H9 (cell line): ENCODE measurements at regions not wholly inside any gene's neighbourhood (a gene's known extent, or its start where the extent isn't known, plus 50 kb on each side); places are given as distances from the start of the nearest gene placed in this dataset.

Experiments used
- DNase-seq: peaks from one replicate; pipeline ENCODE4 v3.0.0-alpha.2; 2017
- H2AFZ ChIP-seq: one replicate; pipeline ENCODE4 v1.6.1; 2013; ENCODE audit warnings: mild to moderate bottlenecking, low read length, control low read depth, moderate library complexity
- H2AK5ac ChIP-seq: 2 replicates; pipeline ENCODE4 v1.6.1; 2013; ENCODE audit warnings: low read length, control low read depth, mixed read lengths; ENCODE audit not compliant: insufficient read length
- H2BK120ac ChIP-seq: one replicate; pipeline ENCODE4 v1.6.1; 2013; ENCODE audit warnings: low read depth, mild to moderate bottlenecking, low read length, control low read depth, inconsistent platforms; ENCODE audit not compliant: poor library complexity, severe bottlenecking
- H2BK12ac ChIP-seq: 2 replicates; pipeline ENCODE4 v1.6.1; 2013; ENCODE audit warnings: low read length, control low read depth, mixed read lengths, low read depth; ENCODE audit not compliant: insufficient read length
- H2BK15ac ChIP-seq: 2 replicates; pipeline ENCODE4 v1.6.1; 2013; ENCODE audit warnings: low read depth, low read length, control low read depth
- H2BK20ac ChIP-seq: one replicate; pipeline ENCODE4 v1.6.1; 2013; ENCODE audit warnings: low read depth, mild to moderate bottlenecking, low read length, control low read depth, inconsistent platforms; ENCODE audit not compliant: poor library complexity, severe bottlenecking
- H2BK5ac ChIP-seq: 2 replicates; pipeline ENCODE4 v1.6.1; 2013; ENCODE audit warnings: low read length, control low read depth, mixed read lengths; ENCODE audit not compliant: insufficient read length
- H3K14ac ChIP-seq: 2 replicates; pipeline ENCODE4 v1.6.1; 2013; ENCODE audit warnings: low read length, control low read depth; ENCODE audit not compliant: insufficient read depth
- H3K18ac ChIP-seq: 2 replicates; pipeline ENCODE4 v1.6.1; 2013; ENCODE audit warnings: low read depth, mild to moderate bottlenecking, mixed read lengths, low read length, control low read depth; ENCODE audit not compliant: insufficient read length
- H3K23ac ChIP-seq: 2 replicates; pipeline ENCODE4 v1.6.1; 2013; ENCODE audit warnings: low read length, control low read depth, mixed read lengths, low read depth; ENCODE audit not compliant: insufficient read length
- H3K23me2 ChIP-seq: 2 replicates; pipeline ENCODE4 v1.6.1; 2013; ENCODE audit warnings: low read depth, mild to moderate bottlenecking, mixed read lengths, low read length, control low read depth; ENCODE audit not compliant: insufficient read length, poor library complexity, severe bottlenecking
- H3K27ac ChIP-seq: 2 replicates; pipeline ENCODE4 v1.5.1; 2013; ENCODE audit warnings: low read length, control low read depth, mixed read lengths, low read depth; ENCODE audit not compliant: insufficient read length
- H3K27me3 ChIP-seq: 2 replicates; pipeline ENCODE4 v1.6.1; 2013; ENCODE audit warnings: low read length, control low read depth, inconsistent platforms; ENCODE audit not compliant: insufficient read depth
- H3K4ac ChIP-seq: 2 replicates; pipeline ENCODE4 v1.6.1; 2013; ENCODE audit warnings: low read depth, mild to moderate bottlenecking, control low read depth, inconsistent platforms, low read length, moderate library complexity
- H3K4me1 ChIP-seq: 2 replicates; pipeline ENCODE4 v1.6.1; 2013; ENCODE audit warnings: low read length, control low read depth, inconsistent platforms; ENCODE audit not compliant: insufficient read depth
- H3K4me2 ChIP-seq: 2 replicates; pipeline ENCODE4 v1.6.1; 2013; ENCODE audit warnings: low read length, control low read depth, mixed read lengths; ENCODE audit not compliant: insufficient read length, insufficient read depth
- H3K56ac ChIP-seq: 2 replicates; pipeline ENCODE4 v1.6.1; 2013; ENCODE audit warnings: low read depth, mild to moderate bottlenecking, mixed read lengths, low read length, control low read depth; ENCODE audit not compliant: insufficient read length
- H3K79me1 ChIP-seq: 2 replicates; pipeline ENCODE4 v1.6.1; 2013; ENCODE audit warnings: low read depth, mild to moderate bottlenecking, moderate library complexity, low read length, control low read depth, inconsistent platforms; ENCODE audit not compliant: insufficient read depth, poor library complexity, severe bottlenecking
- H3K79me2 ChIP-seq: 2 replicates; pipeline ENCODE4 v1.6.1; 2013; ENCODE audit warnings: low read length, control low read depth, inconsistent platforms; ENCODE audit not compliant: insufficient read depth
- H3K9ac ChIP-seq: 2 replicates; pipeline ENCODE4 v1.6.1; 2013; ENCODE audit warnings: low read length, control low read depth, mixed read lengths; ENCODE audit not compliant: insufficient read length; ENCODE audit errors: extremely low read depth
- H3K9me3 ChIP-seq: one replicate; pipeline ENCODE4 v1.6.1; 2013; ENCODE audit warnings: low read depth, low read length, inconsistent platforms; ENCODE audit not compliant: control insufficient read depth
- H3T11ph ChIP-seq: one replicate; pipeline ENCODE4 v1.6.1; 2013; ENCODE audit warnings: mild to moderate bottlenecking, low read length, control low read depth, inconsistent platforms
- H4K20me1 ChIP-seq: one replicate; pipeline ENCODE4 v1.6.1; 2013; ENCODE audit not compliant: control insufficient read depth, insufficient read length, insufficient read depth
- H4K5ac ChIP-seq: 2 replicates; pipeline ENCODE4 v1.6.1; 2013; ENCODE audit warnings: low read depth, mild to moderate bottlenecking, mixed read lengths, low read length, control low read depth; ENCODE audit not compliant: insufficient read length
- H4K8ac ChIP-seq: replicated peaks from 2 replicates; pipeline ENCODE4 v1.6.1; 2013; ENCODE audit warnings: low read length, control low read depth, mixed read lengths, low read depth; ENCODE audit not compliant: insufficient read length
- H4K91ac ChIP-seq: 2 replicates; pipeline ENCODE4 v1.6.1; 2013; ENCODE audit warnings: low read depth, mild to moderate bottlenecking, moderate library complexity, mixed read lengths, low read length, control low read depth; ENCODE audit not compliant: insufficient read length
- H3K27ac Mint-ChIP-seq, 3 experiments: 2 replicates in 2 of 3; 3 replicates in 1 of 3; pipeline ENCODE4 v1.8.0; 2020 to 2021; ENCODE audit warnings: mixed read lengths in 3 of 3, mild to moderate bottlenecking in 1 of 3, moderate library complexity in 1 of 3
- H3K27me3 Mint-ChIP-seq: 2 replicates; pipeline ENCODE4 v1.8.0; 2021; ENCODE audit warnings: low read depth, mild to moderate bottlenecking, moderate library complexity, mixed read lengths
- H3K36me3 Mint-ChIP-seq, 3 experiments: 2 replicates in 2 of 3; 3 replicates in 1 of 3; pipeline ENCODE4 v1.8.0; 2020 to 2021; ENCODE audit warnings: low read depth in 3 of 3, mixed read lengths in 3 of 3; ENCODE audit not compliant: insufficient read depth in 1 of 3
- H3K4me1 Mint-ChIP-seq, 2 experiments: 2 replicates each; pipeline ENCODE4 v1.8.0; 2020; ENCODE audit warnings: mixed read lengths in 2 of 2
- H3K4me3 Mint-ChIP-seq, 2 experiments: 2 replicates in 1 of 2; 3 replicates in 1 of 2; pipeline ENCODE4 v1.8.0; 2020 to 2021; ENCODE audit warnings: mild to moderate bottlenecking in 2 of 2, mixed read lengths in 2 of 2, moderate library complexity in 1 of 2
- H3K9me3 Mint-ChIP-seq, 2 experiments: 2 replicates in 1 of 2; 3 replicates in 1 of 2; pipeline ENCODE4 v1.8.0; 2020; ENCODE audit warnings: mild to moderate bottlenecking in 2 of 2, mixed read lengths in 2 of 2, moderate library complexity in 1 of 2
- WGBS: extraction: QIAGEN DNeasy Blood & Tissue Kit; methylation state at CpG from one replicate; pipeline ENCODE4 v1.1.7; 2013; ENCODE audit warnings: missing lambda C conversion rate, low lambda C conversion rate, mixed read lengths; ENCODE audit not compliant: insufficient read length; ENCODE audit errors: extremely low coverage; 5-methylcytosine and 5-hydroxymethylcytosine counted together
- TF ChIP-seq, protein P1 (sequence below): fragments of 200-600 bp; sonication (generic); conservative IDR thresholded peaks from 3 replicates; pipeline ENCODE4 v1.8.0; 2021; ENCODE audit warnings: antibody characterized with exemption, mild to moderate bottlenecking

DNA sequence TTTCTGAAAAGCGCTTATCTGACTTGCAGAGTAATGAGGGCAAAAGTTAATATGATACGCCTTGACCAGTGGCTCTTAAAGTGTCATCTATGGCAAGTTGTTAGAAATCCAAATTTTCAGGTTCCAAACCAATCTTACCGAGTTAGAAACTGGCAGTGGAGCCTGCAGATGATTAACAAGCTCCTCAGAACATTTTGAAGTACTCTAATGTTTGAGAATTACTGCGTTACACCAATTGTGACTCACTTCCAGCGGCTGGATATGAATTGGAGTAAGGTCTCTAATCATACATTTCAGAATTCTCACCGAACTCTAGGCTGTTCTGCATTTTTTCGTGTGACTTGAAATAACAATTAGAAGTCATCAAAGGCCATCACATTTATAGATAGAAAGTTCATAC is 73.5 kb upstream of the TMPRSS15 start:
- H2BK120ac ChIP-seq, result no peak overlapping the region
- no peak overlapping the region for H3K27ac Mint-ChIP-seq
- H3K9me3 ChIP-seq, result no peaks in the 10 kb centered on the region
- H3K18ac ChIP-seq, result no peak overlapping the region
- H2BK12ac ChIP-seq, result no peak overlapping the region
- no peak overlapping the region for H3K4ac ChIP-seq
- no CpG with 5 or more reads among the region's 7 CpGs for WGBS
- TF ChIP-seq, protein P1, sequence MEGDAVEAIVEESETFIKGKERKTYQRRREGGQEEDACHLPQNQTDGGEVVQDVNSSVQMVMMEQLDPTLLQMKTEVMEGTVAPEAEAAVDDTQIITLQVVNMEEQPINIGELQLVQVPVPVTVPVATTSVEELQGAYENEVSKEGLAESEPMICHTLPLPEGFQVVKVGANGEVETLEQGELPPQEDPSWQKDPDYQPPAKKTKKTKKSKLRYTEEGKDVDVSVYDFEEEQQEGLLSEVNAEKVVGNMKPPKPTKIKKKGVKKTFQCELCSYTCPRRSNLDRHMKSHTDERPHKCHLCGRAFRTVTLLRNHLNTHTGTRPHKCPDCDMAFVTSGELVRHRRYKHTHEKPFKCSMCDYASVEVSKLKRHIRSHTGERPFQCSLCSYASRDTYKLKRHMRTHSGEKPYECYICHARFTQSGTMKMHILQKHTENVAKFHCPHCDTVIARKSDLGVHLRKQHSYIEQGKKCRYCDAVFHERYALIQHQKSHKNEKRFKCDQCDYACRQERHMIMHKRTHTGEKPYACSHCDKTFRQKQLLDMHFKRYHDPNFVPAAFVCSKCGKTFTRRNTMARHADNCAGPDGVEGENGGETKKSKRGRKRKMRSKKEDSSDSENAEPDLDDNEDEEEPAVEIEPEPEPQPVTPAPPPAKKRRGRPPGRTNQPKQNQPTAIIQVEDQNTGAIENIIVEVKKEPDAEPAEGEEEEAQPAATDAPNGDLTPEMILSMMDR, result no peak
- H3K27ac ChIP-seq, result no peak overlapping the region
- no peak overlapping the region for H3K14ac ChIP-seq
- no peak overlapping the region for H3K23ac ChIP-seq
- no peak overlapping the region for H2AK5ac ChIP-seq
- no peak overlapping the region for H2BK20ac ChIP-seq
- peaks cover 5 to 6% of the 10 kb centered on the region in 2 experiments for H3K9me3 Mint-ChIP-seq
- no peak overlapping the region for H2BK15ac ChIP-seq
- H4K5ac ChIP-seq, result no peak overlapping the region
- no peaks in the 10 kb centered on the region for H3K79me2 ChIP-seq
- peaks cover 4 to 5% of the 10 kb centered on the region in 2 experiments; a peak in 3 of 4 replicates for H3K4me1 Mint-ChIP-seq
- no peak overlapping the region for H4K8ac ChIP-seq
- H3K27me3 ChIP-seq, result no peaks in the 10 kb centered on the region
- H2AFZ ChIP-seq, result no peak overlapping the region
- no peak overlapping the region for H2BK5ac ChIP-seq
- no peak overlapping the region for H3T11ph ChIP-seq
- DNase-seq, result no peak
- peaks cover 1 to 8% (median 3%) of the 10 kb centered on the region in 3 experiments; a peak in 4 of 7 replicates for H3K36me3 Mint-ChIP-seq
- no peaks in the 10 kb centered on the region for H3K79me1 ChIP-seq
- H3K27me3 Mint-ChIP-seq, result no peaks in the 10 kb centered on the region
- H3K4me1 ChIP-seq, result no peaks in the 10 kb centered on the region
- no peak overlapping the region for H3K4me3 Mint-ChIP-seq
- H3K23me2 ChIP-seq, result no peaks in the 10 kb centered on the region
- H3K56ac ChIP-seq, result no peak overlapping the region
- H4K20me1 ChIP-seq, result no peaks in the 10 kb centered on the region
- no peak overlapping the region for H3K4me2 ChIP-seq
- H3K9ac ChIP-seq, result no peak overlapping the region
- no peak overlapping the region for H4K91ac ChIP-seq
